Progenitor cell of endocrine pancreas (in vitro differentiated cells): ENCODE measurements at regions not wholly inside any gene's neighbourhood (a gene's known extent, or its start where the extent isn't known, plus 50 kb on each side); places are given as distances from the start of the nearest gene placed in this dataset.

ENCODE experiments used
- DNase-seq: peaks from one replicate; pipeline ENCODE4 v3.0.0; 2021; ENCODE audit warnings: low spot score; ENCODE audit not compliant: unreplicated experiment
- H3K27ac Mint-ChIP-seq: 2 replicates; pipeline ENCODE4 v1.8.0; 2021; ENCODE audit warnings: mild to moderate bottlenecking, moderate library complexity, mixed read lengths
- H3K27me3 Mint-ChIP-seq: 2 replicates; pipeline ENCODE4 v1.8.0; 2021; ENCODE audit warnings: mixed read lengths
- H3K36me3 Mint-ChIP-seq: 2 replicates; pipeline ENCODE4 v1.8.0; 2022; ENCODE audit warnings: mixed read lengths; ENCODE audit not compliant: insufficient read depth
- H3K4me1 Mint-ChIP-seq: 2 replicates; pipeline ENCODE4 v1.8.0; 2021; ENCODE audit warnings: low read depth, mixed read lengths
- H3K4me3 Mint-ChIP-seq: 2 replicates; pipeline ENCODE4 v1.8.0; 2021; ENCODE audit warnings: low read depth, mild to moderate bottlenecking, moderate library complexity, mixed read lengths
- H3K9me3 Mint-ChIP-seq: 2 replicates; pipeline ENCODE4 v1.8.0; 2021; ENCODE audit warnings: low read depth, mixed read lengths
- TF ChIP-seq, protein P1 (sequence below): fragments of 200-600 bp; sonication (generic); IDR thresholded peaks from one replicate; pipeline ENCODE4 v1.5.0; 2021; ENCODE audit warnings: antibody characterized with exemption, mild to moderate bottlenecking; ENCODE audit not compliant: unreplicated experiment

GRCh38 chr10:130458509-130458908 is 322.3 kb downstream of the GLRX3 start:
- Mint-ChIP-seq H3K36me3 (no peaks in the 10 kb centered on the region), H3K27me3 (peaks cover 9% of the 10 kb centered on the region), H3K9me3 (no peaks in the 10 kb centered on the region), H3K4me1 (no peaks in the 10 kb centered on the region), H3K27ac (no peak overlapping the region), H3K4me3 (no peak overlapping the region)
- TF ChIP-seq, protein P1, sequence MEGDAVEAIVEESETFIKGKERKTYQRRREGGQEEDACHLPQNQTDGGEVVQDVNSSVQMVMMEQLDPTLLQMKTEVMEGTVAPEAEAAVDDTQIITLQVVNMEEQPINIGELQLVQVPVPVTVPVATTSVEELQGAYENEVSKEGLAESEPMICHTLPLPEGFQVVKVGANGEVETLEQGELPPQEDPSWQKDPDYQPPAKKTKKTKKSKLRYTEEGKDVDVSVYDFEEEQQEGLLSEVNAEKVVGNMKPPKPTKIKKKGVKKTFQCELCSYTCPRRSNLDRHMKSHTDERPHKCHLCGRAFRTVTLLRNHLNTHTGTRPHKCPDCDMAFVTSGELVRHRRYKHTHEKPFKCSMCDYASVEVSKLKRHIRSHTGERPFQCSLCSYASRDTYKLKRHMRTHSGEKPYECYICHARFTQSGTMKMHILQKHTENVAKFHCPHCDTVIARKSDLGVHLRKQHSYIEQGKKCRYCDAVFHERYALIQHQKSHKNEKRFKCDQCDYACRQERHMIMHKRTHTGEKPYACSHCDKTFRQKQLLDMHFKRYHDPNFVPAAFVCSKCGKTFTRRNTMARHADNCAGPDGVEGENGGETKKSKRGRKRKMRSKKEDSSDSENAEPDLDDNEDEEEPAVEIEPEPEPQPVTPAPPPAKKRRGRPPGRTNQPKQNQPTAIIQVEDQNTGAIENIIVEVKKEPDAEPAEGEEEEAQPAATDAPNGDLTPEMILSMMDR = no peak
- DNase-seq = no peak

DNA sequence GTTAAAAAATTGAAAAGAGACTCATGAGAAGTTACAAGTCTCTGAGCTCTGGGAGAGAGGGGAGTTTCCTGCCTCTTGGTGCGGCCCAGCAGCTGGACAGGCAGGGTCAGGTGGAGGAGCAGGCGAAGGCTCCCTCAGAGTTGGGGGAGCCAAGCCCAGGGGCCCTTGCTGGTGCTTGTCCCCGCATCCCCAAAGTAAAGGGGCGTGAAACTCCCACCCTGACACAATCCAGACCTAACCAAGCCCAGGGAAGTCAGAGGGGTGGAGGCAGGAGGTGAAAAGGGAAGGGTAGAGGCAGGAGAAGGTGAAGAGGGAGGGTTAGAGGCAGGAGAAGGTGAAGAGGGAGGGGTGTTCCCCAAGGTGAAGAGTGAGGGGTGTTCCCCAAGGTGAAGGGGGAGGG is 322.8 kb downstream of the GLRX3 start:
- DNase-seq = no peak
- Mint-ChIP-seq H3K9me3 (no peaks in the 10 kb centered on the region), H3K27me3 (peaks cover 9% of the 10 kb centered on the region), H3K4me3 (no peak overlapping the region), H3K4me1 (no peaks in the 10 kb centered on the region), H3K36me3 (no peaks in the 10 kb centered on the region), H3K27ac (no peak overlapping the region)
- TF ChIP-seq, protein P1 = no peak

- H3K4me1 Mint-ChIP-seq = no peaks in the 10 kb centered on the region
- TF ChIP-seq, protein P1 = no peak
Observed at GRCh38 chr10:130459851-130460490, 323.8 kb downstream of the GLRX3 start.

GRCh38 chr10:130461631-130462030 is 325.4 kb downstream of the GLRX3 start:
- Mint-ChIP-seq H3K4me1 (no peaks in the 10 kb centered on the region), H3K27me3 (peaks cover 9% of the 10 kb centered on the region), H3K4me3 (no peak overlapping the region), H3K36me3 (no peaks in the 10 kb centered on the region), H3K27ac (no peak overlapping the region), H3K9me3 (no peaks in the 10 kb centered on the region)
- DNase-seq = no peak
- TF ChIP-seq, protein P1 = no peak

More at GRCh38 chr10:130459851-130460490, 323.8 kb downstream of the GLRX3 start:
- Mint-ChIP-seq H3K27ac (no peak overlapping the region), H3K36me3 (no peaks in the 10 kb centered on the region), H3K27me3 (peaks cover 9% of the 10 kb centered on the region), H3K9me3 (no peaks in the 10 kb centered on the region), H3K4me3 (no peak overlapping the region)
- no peak for DNase-seq

DNA sequence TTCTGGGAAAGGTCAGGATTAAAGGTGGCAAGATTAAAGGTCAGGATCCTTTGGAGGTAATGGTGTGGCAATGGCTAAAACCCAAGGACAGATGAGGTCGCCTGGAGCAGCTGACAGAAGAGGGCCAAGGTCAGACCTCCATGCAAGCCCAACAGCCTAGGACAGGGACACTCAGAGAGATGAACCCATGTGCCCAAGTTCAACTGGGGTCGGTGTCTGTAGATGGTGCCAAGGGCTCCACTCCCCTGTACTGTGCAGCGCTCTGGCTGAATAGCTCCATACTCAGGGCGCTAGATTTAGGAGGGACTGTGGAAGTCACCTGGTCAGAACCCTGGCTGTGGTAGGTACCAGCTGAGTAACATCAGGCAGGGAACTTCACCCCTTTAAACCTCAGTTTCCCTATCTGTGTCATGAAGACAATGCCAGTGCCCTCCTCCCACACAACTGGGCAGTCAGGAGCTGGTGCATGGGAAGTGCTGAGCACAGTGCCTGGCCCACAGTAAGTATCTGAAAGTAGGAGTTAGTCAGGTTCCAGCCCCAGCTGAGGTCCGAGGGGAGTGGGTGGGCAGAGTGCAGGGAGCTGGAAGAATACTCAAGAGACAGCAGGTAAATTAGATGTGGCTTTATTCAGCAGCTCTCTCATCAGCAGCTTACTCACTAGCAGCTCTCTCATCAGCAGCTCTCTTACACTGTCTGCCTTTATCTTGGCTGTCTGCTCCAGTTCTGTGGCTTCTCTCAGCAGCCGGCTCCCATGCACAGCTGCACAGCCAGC is 327.1 kb downstream of the GLRX3 start:
- no peak overlapping the region for H3K4me3 Mint-ChIP-seq
- H3K4me1 Mint-ChIP-seq = no peaks in the 10 kb centered on the region
- no peak overlapping the region for H3K27ac Mint-ChIP-seq
- H3K36me3 Mint-ChIP-seq = no peaks in the 10 kb centered on the region
- DNase-seq = no peak
- H3K9me3 Mint-ChIP-seq = peaks cover 3% of the 10 kb centered on the region
- TF ChIP-seq, protein P1 = no peak
- peaks cover 9% of the 10 kb centered on the region for H3K27me3 Mint-ChIP-seq
